Activated CD8-positive, alpha-beta T cell treated with anti-CD3 and anti-CD28 coated beads, Interleukin-2, amount 10 ng/mL, durations not matched to agents 7 days and 5 days (primary cell): ENCODE measurements at regions not wholly inside any gene's neighbourhood (a gene's known extent, or its start where the extent isn't known, plus 50 kb on each side); places are given as distances from the start of the nearest gene placed in this dataset.
"Not testable (repeated sequence)": the region's sequence is repeated elsewhere in the genome, so short reads cannot be mapped to it uniquely, and the experiment has no call there.

ENCODE experiments used
- ATAC-seq: fragments of 150-1000 bp; cut with Tn5 transposase; one replicate; pipeline ENCODE4 v1.10.0; 2021; ENCODE audit warnings: moderate library complexity
- CTCF ChIA-PET: fragments of 350-600 bp; sonication (Branson Sonifier 250); formaldehyde crosslinking; loops from one replicate; lab custom pipeline; 2021; ENCODE audit warnings: antibody characterized with exemption; lab: Charles Lee
- POLR2A ChIA-PET: fragments of 350-600 bp; sonication (Branson Sonifier 250); formaldehyde crosslinking; loops from one replicate; lab custom pipeline; 2021; ENCODE audit warnings: antibody characterized with exemption; lab: Charles Lee
- DNase-seq: peaks from one replicate; pipeline ENCODE4 v3.0.0-alpha.2; 2020
- H3K27ac Mint-ChIP-seq: one replicate; pipeline ENCODE4 v1.8.0; 2021; ENCODE audit warnings: mild to moderate bottlenecking, mixed read lengths
- H3K27me3 Mint-ChIP-seq: one replicate; pipeline ENCODE4 v1.8.0; 2021; ENCODE audit warnings: low read depth, mixed read lengths
- H3K36me3 Mint-ChIP-seq: one replicate; pipeline ENCODE4 v1.8.0; 2021; ENCODE audit warnings: low read depth, mixed read lengths
- H3K4me1 Mint-ChIP-seq: one replicate; pipeline ENCODE4 v1.8.0; 2021; ENCODE audit warnings: low read depth, mixed read lengths
- H3K4me3 Mint-ChIP-seq: one replicate; pipeline ENCODE4 v1.8.0; 2021; ENCODE audit warnings: mild to moderate bottlenecking, mixed read lengths
- H3K9me3 Mint-ChIP-seq: one replicate; pipeline ENCODE4 v1.8.0; 2022; ENCODE audit warnings: mixed read lengths; ENCODE audit not compliant: insufficient read depth

DNA sequence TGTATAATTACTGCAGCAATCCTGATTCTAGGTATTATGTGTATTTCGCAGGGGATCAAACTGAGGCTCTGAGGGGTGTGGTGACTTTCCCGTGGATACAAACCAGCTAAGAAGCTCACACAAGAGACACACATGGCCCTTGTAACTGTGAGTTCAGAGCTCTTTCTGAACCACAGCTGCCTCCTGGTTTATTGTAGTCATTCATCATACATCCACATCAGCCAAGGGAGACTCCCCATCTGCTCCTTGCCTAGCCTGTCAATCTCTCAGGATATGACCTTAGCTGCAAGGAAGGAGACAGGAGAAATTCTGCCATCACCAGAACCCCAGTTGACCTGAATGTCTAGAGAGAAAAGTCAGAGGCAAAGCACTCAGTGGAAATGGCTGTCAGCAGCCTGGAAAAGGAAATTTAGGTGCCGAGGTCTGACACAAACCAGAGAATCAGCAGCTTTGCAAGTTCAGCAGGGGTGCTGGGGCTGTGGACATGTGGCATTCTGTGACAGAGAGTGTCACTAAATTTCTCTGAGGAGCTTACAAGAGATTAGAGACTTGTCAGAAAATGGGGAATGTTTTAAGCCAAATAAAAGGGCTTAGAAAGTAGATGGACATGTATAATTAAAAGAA is 209.5 kb downstream of the AASDHPPT start:
- ATAC-seq (no peak), DNase-seq (no peak)
- no peaks in the 10 kb centered on the region for H3K4me1 Mint-ChIP-seq
- ChIA-PET POLR2A (no interaction called here), CTCF (no interaction called here)
- no peak overlapping the region for H3K4me3 Mint-ChIP-seq
- H3K27me3 Mint-ChIP-seq, result no peaks in the 10 kb centered on the region
- H3K9me3 Mint-ChIP-seq, result no peaks in the 10 kb centered on the region
- H3K36me3 Mint-ChIP-seq, result no peaks in the 10 kb centered on the region
- no peak overlapping the region for H3K27ac Mint-ChIP-seq

DNA sequence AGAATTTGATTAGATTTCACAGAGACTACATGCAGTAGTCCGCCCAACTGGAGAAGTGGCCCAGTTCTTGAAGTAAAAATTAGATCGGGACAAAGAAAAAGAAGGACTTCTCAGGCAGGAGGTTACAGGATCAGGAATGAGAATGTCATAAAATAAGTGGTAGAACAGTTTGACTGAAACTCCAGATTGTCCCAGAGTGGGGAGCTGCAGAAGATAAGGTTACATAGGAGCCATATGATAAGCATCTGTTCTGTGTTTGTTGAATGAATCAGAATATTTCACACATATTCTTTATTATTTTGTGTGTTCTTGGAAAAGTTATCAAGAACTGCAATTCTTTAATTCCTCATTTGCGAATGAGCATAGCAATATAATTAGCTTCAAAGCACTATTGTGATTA is 210.6 kb downstream of the AASDHPPT start:
- ATAC-seq (no peak), DNase-seq (no peak)
- no peaks in the 10 kb centered on the region for H3K36me3 Mint-ChIP-seq
- H3K27ac Mint-ChIP-seq, result no peak overlapping the region
- POLR2A ChIA-PET, result no interaction called here
- H3K4me1 Mint-ChIP-seq, result no peaks in the 10 kb centered on the region
- CTCF ChIA-PET, result interaction anchor here (1.2 kb wide), 1 partner anchor 13 kb away, joined by 3 read pairs; no protein-coding TSS in a partner anchor
- H3K4me3 Mint-ChIP-seq, result no peak overlapping the region
- H3K27me3 Mint-ChIP-seq, result no peaks in the 10 kb centered on the region
- no peaks in the 10 kb centered on the region for H3K9me3 Mint-ChIP-seq

DNA sequence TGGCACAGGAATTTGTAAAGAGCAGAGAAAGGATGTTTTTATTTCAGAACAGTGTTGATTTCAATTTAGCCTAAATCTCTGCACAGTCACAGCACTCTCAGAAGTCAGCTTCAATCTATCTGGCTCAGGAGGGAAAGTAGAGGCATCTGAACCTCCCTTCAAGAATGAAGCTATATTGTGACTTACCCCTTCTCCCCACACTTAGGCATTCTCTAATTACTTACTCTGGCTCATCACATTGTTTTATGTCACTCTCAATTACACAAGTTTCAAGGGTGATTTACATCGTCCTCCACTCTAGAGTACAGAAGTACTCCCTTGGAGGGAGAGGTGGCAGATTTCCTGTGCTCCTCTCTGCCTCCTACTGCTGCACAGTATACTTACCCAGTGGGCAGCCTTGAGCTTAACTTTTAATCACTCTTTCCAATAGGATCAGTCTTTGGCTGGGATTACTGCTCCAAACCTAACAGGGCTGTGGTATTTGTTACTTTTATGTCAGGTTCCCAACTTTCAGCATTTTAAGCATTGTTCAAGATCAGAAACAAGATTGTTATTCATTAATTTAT is 211.4 kb downstream of the AASDHPPT start:
- H3K27me3 Mint-ChIP-seq, result no peaks in the 10 kb centered on the region
- no peaks in the 10 kb centered on the region for H3K4me1 Mint-ChIP-seq
- no peaks in the 10 kb centered on the region for H3K9me3 Mint-ChIP-seq
- ChIA-PET POLR2A (no interaction called here), CTCF (interaction anchor here (1.2 kb wide), 1 partner anchor 12 kb away, joined by 3 read pairs; no protein-coding TSS in a partner anchor)
- no peak overlapping the region for H3K4me3 Mint-ChIP-seq
- no peaks in the 10 kb centered on the region for H3K36me3 Mint-ChIP-seq
- DNase-seq (no peak), ATAC-seq (no peak)
- H3K27ac Mint-ChIP-seq, result no peak overlapping the region

DNA sequence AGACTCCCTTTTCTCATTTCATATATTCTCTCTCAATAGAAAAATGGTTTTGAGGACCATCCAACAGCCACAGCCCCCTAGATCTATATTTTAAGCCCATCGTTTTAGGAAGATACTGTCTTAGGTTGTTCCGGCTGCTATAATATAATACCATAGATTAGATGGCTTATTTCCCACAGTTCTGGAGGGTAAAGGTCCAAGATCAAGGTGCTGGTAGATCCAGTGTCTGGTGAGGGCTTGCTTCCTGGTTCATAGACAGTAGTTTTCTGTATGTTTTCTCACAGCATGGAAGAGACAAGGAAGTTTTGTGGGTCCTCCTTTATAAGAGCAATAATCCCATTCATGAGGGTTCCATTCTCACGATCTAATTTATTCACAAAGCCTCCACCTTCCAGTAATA is 215.1 kb downstream of the AASDHPPT start:
- H3K9me3 Mint-ChIP-seq, result no peaks in the 10 kb centered on the region
- ChIA-PET POLR2A (no interaction called here), CTCF (no interaction called here)
- no peak overlapping the region for H3K27ac Mint-ChIP-seq
- no peaks in the 10 kb centered on the region for H3K4me1 Mint-ChIP-seq
- no peak for ATAC-seq
- H3K27me3 Mint-ChIP-seq, result no peaks in the 10 kb centered on the region
- H3K36me3 Mint-ChIP-seq, result no peaks in the 10 kb centered on the region
- no peak for DNase-seq
- no peak overlapping the region for H3K4me3 Mint-ChIP-seq

DNA sequence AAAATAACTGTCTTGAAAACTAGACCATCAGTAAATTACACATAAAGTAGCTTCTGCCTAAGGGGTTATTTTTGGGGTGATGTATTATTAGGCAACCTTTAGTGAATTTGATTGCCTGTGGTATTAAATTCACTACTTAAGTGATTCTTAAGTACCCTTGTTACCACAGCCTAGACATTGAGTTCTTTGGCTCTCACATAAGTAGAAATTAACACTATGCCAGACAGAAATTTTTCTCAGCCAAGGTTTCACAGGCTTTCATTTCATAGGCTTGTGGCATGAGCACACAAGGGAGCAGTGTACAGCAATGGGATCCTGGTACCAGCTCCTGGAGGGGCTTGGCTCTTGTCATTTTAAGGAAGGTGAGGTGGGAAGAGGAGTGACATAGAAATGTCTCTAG is 218.5 kb downstream of the AASDHPPT start:
- ChIA-PET CTCF (no interaction called here), POLR2A (no interaction called here)
- Mint-ChIP-seq H3K4me3 (no peak overlapping the region), H3K27me3 (no peaks in the 10 kb centered on the region), H3K9me3 (peaks cover 4% of the 10 kb centered on the region), H3K27ac (no peak overlapping the region), H3K4me1 (no peaks in the 10 kb centered on the region), H3K36me3 (no peaks in the 10 kb centered on the region)
- ATAC-seq (no peak), DNase-seq (no peak)

DNA sequence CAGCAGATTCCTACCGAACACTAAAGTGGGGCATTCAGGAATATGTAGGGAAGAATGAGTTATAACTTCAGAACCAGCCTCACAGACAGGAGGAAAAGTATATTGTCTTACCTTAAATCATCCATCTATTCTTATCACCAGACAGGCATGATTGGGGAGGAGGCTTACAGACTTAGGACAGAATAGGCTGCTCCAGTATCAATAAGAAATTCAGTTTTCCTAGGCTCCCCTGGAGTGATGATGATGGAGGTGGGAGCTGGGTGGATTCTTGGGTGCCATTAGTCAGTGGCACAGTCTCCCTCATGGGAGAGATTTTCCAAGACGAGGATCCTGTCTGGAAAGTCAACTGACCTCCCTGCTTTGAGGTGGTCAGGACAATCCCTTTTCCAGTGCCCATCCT is 225.0 kb downstream of the AASDHPPT start:
- POLR2A ChIA-PET, result no interaction called here
- H3K4me1 Mint-ChIP-seq, result no peaks in the 10 kb centered on the region
- CTCF ChIA-PET, result no interaction called here

DNA sequence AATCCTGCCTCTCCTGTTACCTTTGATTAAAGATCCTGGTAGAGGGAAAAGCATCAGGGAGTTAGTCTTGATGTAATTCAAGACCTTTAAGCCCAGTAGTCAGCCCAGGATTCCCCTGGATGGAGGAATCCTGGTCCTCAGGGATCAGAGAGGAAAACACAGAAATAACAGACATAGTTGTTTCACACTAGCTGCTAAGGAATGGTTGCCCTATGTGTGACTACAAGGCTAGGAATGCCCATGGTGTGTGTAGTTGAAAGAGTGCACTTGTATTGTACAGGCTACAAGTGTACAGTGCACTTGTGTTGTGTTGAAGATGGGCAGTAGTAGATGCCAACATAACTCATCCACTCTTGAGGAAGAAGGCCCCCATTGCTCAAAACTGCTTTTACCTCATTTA is 226.8 kb downstream of the AASDHPPT start:
- ATAC-seq, result no peak
- Mint-ChIP-seq H3K36me3 (no peaks in the 10 kb centered on the region), H3K4me3 (no peak overlapping the region), H3K27me3 (no peaks in the 10 kb centered on the region), H3K9me3 (peaks cover 8% of the 10 kb centered on the region), H3K4me1 (no peaks in the 10 kb centered on the region), H3K27ac (no peak overlapping the region)
- CTCF ChIA-PET, result no interaction called here
- POLR2A ChIA-PET, result no interaction called here
- no peak for DNase-seq

More for the DNA sequence above, 225.0 kb downstream of the AASDHPPT start:
- no peaks in the 10 kb centered on the region for H3K36me3 Mint-ChIP-seq
- ATAC-seq (no peak), DNase-seq (no peak)
- H3K9me3 Mint-ChIP-seq, result peaks cover 8% of the 10 kb centered on the region
- no peak overlapping the region for H3K4me3 Mint-ChIP-seq
- no peaks in the 10 kb centered on the region for H3K27me3 Mint-ChIP-seq
- no peak overlapping the region for H3K27ac Mint-ChIP-seq

DNA sequence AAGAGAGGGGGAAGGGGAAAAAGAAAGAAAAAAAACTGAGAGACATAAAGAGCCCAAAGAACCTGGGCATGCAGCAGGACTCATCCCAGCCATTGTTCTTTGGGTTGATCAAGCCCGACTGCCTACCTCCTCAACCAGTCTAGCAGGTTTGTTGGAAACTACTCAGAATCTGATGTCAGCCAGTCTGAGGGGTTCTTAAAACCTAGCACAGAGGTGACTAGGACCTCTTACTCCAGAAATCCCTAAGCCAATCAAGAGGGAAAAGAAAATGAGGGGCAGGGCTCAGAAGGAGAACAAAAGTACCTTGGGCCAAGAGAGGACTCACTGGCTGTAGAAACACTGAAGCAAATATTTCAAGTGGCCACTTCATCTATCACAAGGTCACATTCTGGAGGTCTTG is 228.0 kb downstream of the AASDHPPT start:
- H3K27me3 Mint-ChIP-seq, result no peaks in the 10 kb centered on the region
- peaks cover 4% of the 10 kb centered on the region for H3K9me3 Mint-ChIP-seq
- no peak overlapping the region for H3K4me3 Mint-ChIP-seq
- H3K36me3 Mint-ChIP-seq, result no peaks in the 10 kb centered on the region
- ATAC-seq (no peak), DNase-seq (no peak)
- ChIA-PET CTCF (no interaction called here), POLR2A (no interaction called here)
- H3K4me1 Mint-ChIP-seq, result no peaks in the 10 kb centered on the region
- H3K27ac Mint-ChIP-seq, result no peak overlapping the region

DNA sequence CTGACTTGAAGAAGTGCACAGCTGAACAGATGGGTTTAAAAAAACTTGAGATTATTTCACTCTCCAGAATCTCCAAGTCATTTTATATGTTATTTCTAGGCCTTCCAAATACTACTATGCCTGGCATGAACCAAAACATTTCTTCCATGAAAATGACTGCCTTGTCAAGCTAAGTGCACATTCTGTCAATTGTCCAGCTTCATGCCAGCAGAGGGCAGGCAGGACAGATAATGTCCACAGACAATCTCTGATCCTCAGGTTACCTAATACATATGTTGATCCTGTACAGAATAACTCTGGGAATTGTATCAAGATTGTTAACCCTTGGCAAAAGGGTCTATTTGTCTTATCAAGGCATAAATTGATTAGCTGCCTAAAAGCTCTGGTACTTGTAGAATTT is 229.5 kb downstream of the AASDHPPT start:
- H3K27ac Mint-ChIP-seq, result no peak overlapping the region
- no peaks in the 10 kb centered on the region for H3K4me1 Mint-ChIP-seq
- H3K9me3 Mint-ChIP-seq, result peaks cover 4% of the 10 kb centered on the region
- H3K27me3 Mint-ChIP-seq, result no peaks in the 10 kb centered on the region
- ATAC-seq (no peak), DNase-seq (no peak)
- ChIA-PET POLR2A (no interaction called here), CTCF (interaction anchor here (0.8 kb wide), 1 partner anchor 13 kb away, joined by 3 read pairs; no protein-coding TSS in a partner anchor)
- H3K36me3 Mint-ChIP-seq, result no peaks in the 10 kb centered on the region
- H3K4me3 Mint-ChIP-seq, result no peak overlapping the region

DNA sequence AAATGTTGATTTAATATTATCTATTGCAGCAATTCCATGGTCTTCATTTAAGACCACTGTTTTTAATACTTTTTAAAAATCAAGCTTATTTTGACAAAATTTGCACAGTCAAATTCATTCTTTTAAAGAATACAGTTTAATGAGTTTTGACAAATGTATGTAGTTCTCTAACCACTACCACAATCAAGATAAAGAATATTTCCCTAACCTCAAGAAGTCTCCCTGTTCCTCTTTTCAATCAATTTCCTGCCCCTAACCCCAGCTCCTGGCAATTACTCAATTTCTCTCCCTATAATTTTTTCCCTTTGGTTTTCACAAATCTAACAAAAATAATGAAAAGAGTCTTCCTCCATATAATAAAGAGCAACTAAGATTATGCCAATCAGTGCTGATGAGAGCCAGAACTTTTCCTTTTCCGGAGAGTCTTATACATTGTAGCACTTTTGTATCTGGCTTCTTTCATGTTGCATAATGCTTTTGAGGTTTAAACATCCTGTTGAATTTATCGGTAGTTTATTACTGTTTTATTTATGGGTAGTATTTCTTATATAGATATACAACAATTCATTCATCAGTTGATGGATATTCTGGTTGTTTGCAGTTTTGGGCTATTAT is 231.7 kb downstream of the AASDHPPT start:
- Mint-ChIP-seq H3K27ac (no peak overlapping the region), H3K9me3 (no peaks in the 10 kb centered on the region), H3K4me1 (no peaks in the 10 kb centered on the region), H3K27me3 (no peaks in the 10 kb centered on the region), H3K36me3 (no peaks in the 10 kb centered on the region), H3K4me3 (no peak overlapping the region)
- ChIA-PET CTCF (no interaction called here), POLR2A (no interaction called here)
- no peak for DNase-seq
- no peak for ATAC-seq

DNA sequence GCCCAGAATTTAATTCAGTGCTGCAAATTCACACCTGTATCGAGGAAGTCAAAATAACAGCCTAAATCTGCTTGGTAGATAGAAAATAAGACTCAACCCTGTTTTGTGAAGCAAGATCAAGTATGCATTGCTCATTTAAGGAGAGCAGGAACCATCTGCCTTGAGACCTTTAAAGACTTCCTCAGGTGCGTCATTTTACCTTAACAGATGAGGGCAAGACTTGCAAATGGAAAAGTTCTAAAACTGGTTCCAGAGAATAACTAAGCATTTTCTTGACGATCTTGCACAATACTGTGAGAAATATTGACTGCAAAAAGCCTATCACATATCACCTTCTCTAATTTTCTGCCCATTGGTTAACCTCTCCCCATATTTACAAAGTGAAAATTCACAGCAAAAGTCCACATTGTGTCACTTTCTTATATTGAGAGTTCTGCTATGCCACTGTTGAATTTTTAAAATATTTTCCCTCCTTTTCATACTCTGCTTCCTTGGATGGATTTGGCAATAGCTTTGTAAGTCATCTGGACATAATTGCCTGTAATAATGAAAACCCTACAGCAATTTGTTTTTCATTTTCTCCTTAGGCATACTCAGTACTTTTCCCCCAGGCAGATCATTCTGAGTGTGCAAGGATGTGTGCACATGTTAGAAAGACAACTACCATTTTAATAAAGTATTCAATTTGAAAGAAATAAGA is 234.2 kb downstream of the AASDHPPT start:
- ChIA-PET CTCF (no interaction called here), POLR2A (no interaction called here)
- Mint-ChIP-seq H3K4me1 (no peaks in the 10 kb centered on the region), H3K9me3 (no peaks in the 10 kb centered on the region), H3K36me3 (no peaks in the 10 kb centered on the region), H3K27ac (no peak overlapping the region), H3K27me3 (no peaks in the 10 kb centered on the region), H3K4me3 (no peak overlapping the region)
- ATAC-seq, result no peak
- no peak for DNase-seq

DNA sequence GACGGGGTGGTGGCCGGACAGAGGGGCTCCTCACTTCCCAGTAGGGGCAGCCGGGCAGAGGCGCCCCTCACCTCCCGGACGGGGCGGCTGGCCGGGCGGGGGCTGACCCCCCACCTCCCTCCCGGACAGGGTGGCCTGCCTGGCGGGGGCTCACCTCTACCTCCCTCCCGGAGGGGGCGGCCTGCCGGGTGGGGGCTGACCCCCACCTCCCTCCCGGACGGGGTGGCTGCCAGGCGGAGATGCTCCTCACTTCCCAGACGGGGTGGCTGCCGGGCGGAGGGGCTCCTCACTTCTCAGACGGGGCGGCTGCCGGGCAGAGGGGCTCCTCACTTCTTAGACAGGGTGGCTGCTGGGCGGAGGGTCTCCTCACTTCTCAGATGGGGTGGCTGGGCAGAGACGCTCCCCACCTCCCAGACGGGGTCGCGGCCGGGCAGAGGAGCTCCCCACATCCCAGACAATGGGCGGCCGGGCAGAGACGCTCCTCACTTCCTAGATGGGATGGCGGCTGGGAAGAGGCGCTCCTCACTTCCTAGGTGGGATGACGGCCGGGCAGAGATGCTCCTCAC is 239.8 kb downstream of the AASDHPPT start:
- ATAC-seq, POLR2A ChIA-PET: not testable (repeated sequence)

More for the DNA sequence above, 239.8 kb downstream of the AASDHPPT start:
- H3K9me3 Mint-ChIP-seq, DNase-seq, CTCF ChIA-PET, H3K4me1 Mint-ChIP-seq, H3K4me3 Mint-ChIP-seq, H3K27ac Mint-ChIP-seq, H3K36me3 Mint-ChIP-seq, H3K27me3 Mint-ChIP-seq: not testable (repeated sequence)
